ENCODE measurements at regions not wholly inside any gene's neighbourhood (a gene's known extent, or its start where the extent isn't known, plus 50 kb on each side); places are given as distances from the start of the nearest gene placed in this dataset.
"Not testable (repeated sequence)": the region's sequence is repeated elsewhere in the genome, so short reads cannot be mapped to it uniquely, and the experiment has no call there.

DNA sequence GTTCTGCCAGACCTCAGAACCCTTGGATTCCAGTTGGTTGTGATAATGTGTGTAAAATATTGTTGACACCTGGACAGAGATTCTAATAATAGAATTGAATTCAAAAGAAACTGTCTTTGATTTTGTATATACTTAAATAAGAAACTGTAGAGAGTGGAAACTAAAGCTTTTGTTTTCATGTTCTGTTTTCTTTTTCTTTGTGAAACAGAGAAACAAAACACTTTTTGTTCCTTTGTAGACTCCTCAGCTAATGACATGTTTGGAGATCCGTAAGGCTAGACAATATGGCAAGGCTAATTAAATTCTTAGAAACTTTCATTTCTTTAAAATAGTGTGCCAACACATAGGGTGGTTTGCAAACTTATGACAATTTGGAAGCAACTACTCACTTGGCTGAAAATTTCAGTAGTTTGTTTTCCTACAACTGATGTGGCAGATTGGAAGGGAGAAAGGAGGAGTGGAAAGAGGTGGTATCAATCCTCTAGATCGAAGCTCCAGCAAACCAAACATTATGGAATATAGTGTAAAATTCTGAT, 90.9 kb upstream of the FAT1 start:
- no peak for DNase-seq

DNA sequence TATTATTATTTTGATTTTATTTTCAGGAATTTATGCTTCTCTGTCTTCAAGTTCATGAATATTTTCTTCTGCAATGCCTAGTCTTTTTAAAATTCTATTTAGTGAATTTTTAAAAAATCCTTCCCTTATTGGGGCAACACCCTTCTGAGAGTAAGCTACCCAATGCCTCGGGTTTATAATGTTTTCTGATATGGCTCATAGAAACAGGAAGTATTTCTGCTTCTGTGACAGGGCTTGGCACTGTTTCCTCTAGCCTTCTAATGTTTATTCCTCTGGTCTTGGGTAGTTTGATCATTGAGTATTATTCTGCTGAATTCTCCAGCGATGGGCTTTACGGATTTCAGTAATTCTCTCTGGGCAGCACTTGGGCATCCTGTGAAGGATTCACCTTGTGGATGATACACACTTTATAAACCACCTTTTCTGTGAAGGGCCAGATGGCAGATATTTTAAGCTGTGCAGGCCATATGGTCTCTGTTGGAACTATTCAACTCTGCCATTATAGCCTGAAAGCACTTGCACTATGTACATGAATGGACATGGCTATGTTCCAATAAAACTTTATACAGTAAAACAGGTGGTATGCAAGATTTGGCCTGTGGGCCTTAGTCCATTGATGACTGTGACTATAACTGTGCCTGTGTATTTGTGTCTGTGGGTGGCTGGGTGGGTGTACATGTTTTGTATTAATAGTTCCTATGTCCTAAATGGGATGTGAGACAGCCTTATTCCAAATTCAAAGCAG, 95.9 kb upstream of the FAT1 start:
- no peak for DNase-seq

- no peak for DNase-seq
Measured at GRCh38 chr4:186820391-186820891, 96.8 kb upstream of the FAT1 start.

- DNase-seq: no peak
Measured at GRCh38 chr4:186823989-186824388, 100.3 kb upstream of the FAT1 start.

DNA sequence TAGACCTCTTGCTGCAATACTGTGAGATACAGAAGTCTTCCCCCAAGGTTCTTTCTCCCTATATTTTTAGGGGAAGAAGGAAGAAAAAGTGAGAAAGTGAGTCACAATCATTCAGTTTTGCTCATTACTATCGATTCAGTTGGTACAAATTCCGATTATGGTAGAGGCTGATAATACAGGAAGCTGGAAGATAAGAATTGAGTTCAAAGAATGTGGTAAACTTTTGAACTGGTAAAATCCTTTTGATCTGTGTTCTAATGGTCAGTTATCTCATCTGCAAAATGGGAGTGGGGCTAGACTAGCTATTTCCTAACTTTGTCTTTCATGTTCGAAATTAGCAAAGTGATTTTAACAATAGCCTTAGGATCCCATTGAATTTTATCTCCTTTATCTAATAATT, 101.4 kb upstream of the FAT1 start:
- DNase-seq: no peak

DNA sequence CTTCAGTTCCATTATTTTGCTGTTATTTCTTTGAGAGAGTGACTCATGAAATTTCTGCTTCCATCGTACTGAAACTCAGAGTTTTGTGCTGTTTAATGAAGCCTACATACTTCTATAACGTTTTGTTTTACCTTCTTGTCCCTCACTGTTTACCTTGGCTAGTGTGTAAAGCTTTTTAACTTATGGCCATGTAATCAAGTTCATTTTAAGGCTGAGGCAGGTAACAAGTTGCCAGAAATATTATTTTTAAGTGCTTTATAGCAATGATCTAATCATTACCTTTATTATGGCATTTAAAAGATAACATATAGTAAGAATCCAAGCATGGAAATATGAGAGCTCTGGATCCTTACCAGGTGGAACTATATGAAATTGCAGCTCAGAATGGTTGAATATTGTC, 102.3 kb upstream of the FAT1 start:
- DNase-seq: no peak

DNA sequence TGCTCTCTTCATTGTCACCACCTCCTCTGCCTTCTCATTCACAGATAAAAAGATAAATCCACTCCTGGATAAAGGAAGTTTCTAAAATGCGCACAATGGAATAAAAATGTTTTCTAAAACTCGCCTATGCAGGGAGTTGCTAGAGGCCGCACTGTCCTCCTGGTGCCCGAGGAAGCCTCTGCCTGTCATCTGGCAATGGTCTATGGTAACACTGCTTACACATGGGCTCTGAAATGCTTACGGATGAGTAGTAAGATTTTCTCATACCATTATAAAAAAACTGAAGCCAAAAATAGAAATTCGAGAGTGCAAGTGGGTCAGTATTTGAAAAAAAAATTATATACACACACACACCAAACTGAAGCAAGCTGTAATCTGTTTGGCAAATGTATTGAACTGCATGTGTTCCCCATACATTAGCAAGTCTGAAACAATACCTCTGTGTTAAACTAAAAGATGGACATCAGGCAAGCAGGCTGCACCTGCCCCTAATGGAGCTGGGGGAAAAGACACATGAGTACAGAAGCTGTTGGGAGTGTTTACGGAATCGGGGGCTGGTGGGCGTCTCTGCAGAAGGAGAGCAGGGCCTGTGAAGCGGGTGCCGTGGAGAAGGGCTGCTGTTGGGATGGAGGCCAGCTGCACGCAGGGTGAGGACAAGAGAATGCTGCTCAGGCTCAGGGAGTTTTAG, 103.3 kb upstream of the FAT1 start:
- DNase-seq: no peak

DNA sequence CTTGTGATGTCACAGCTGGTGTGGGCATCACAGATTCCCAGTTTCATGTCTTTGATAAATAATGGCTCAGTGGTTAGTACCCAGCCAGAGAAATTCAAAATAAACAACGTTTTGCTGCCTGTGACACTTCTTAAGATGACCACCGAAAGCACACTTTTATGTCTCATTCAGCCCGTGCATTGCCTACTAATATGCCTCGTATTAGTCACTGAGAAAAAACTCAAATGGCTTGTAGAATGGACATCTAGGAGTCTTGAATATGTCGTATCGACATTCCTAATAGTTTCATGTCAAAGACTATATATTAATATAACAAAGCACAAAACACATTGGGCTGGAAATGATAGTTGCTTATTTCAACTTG, 103.9 kb upstream of the FAT1 start:
- DNase-seq: no peak

DNA sequence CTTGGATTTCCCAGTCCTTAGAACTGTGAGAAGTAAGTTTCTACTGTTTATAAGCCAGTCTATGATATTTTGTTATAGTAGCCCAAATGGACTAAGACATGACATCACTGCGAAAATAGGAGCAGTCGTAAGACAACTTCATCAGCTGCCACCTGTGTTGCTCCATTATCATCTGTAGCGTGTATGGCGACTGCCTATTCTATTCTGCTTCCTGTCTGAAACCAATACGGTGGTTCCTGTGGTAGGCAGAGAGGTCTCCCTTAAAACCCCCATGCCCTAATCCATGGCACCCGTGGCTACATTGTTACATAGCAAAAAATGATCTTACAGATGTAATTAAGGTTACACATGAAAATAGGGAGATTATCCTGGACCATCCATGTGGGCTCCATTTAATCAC, 105.4 kb upstream of the FAT1 start:
- no peak for DNase-seq

DNA sequence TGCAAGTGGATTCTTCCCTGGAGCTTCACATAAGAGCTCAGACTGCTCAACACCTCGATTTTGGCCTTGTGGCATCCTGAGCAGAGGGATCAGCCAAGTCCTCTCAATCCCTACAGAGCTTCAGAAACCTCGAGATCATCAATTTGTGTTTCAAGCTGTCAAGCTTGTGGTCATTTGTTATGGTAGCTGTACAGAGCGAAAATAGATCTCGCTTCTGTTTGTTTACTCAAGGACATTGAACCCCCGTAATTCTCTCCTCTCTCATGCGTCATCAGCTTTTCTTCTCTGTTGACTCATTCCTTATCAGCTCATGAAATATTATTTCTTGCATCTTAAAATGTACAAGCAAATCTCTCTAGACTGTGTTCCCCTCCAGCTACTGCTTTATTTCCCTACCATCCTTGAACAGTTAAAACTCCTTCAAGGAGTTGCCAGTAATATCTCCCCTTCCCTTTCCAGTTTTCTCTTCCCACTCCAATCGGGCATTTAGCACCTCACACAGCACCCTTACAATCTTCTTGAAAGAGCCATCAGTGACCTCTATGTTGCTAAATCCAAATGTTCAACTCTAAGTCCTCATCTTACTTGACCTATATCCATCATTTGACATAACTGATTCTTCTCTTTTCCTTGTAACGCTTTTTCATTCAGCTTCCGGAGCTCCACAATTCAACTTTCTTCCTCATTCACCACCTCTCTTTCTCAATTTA, 106.2 kb upstream of the FAT1 start:
- no peak for DNase-seq

DNA sequence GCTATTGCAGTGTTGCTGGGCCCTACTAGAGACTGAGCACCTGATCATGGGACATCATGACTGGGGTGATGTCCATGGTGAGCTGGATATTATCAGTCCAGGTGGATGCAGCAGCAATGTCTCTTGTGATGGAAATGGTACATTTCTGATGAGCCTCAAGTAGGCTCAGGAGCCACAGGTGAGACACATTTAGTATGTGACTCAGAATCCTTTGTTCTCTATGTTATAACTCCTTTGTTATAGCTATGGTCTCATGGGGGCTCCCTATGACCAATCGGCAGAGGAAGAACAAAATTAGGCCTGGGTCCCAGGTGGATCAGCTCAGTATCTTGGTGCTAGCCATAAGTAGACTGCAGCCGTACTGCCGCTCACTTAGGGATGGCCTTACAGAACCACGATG, 107.9 kb upstream of the FAT1 start:
- no peak for DNase-seq

DNA sequence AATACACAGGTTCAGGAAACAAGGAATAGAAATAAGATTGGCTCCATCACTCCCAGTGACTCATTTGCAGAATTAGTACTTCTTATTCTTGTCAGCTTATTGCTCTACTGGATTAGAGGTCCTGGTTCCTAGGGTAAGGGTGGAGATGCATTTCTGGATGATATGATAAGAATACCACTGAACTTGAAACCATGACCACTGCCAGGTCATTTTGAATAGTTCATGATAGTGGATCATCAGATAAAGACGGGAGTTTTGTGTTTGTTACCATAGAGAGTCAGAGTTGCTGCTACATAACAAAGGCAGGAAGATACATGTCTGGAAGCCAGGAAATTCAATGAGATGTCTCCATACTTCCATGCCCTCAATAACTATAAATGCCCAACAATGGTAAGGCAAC, 109.2 kb upstream of the FAT1 start:
- DNase-seq: no peak

DNA sequence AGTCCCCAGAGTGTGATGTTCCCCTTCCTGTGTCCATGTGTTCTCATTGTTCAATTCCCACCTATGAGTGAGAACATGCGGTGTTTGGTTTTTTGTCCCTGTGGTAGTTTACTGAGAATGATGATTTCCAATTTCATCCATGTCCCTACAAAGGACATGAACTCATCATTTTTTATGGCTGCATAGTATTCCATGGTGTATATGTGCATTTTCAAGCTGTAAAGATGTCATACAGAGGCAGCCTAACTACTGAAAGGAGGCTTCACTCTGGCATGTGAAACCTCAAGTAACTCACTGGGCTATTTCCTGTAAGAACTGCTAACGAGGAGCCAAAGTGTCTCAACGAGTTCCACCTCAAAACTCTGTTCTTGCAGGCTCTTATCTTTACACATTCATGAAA, 113.8 kb upstream of the FAT1 start:
- DNase-seq: not testable (repeated sequence)

DNA sequence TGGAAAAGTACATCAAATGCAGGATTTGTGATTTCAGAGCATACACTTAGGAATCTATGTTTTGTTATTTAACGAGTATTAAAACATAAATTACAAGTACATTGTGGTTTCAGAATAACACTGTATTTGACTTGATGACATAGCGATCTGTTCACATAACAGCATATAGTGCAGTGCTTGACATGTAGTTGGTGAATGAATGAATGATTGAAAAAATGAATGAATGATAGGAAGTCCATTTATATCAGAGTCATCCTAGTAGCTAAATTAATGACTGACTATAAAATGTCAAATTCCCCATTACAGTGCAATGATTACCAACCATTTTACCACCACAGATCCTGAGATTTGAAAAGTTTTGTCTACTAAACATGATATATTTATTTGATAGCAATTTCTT, 114.6 kb upstream of the FAT1 start:
- DNase-seq: no peak

DNA sequence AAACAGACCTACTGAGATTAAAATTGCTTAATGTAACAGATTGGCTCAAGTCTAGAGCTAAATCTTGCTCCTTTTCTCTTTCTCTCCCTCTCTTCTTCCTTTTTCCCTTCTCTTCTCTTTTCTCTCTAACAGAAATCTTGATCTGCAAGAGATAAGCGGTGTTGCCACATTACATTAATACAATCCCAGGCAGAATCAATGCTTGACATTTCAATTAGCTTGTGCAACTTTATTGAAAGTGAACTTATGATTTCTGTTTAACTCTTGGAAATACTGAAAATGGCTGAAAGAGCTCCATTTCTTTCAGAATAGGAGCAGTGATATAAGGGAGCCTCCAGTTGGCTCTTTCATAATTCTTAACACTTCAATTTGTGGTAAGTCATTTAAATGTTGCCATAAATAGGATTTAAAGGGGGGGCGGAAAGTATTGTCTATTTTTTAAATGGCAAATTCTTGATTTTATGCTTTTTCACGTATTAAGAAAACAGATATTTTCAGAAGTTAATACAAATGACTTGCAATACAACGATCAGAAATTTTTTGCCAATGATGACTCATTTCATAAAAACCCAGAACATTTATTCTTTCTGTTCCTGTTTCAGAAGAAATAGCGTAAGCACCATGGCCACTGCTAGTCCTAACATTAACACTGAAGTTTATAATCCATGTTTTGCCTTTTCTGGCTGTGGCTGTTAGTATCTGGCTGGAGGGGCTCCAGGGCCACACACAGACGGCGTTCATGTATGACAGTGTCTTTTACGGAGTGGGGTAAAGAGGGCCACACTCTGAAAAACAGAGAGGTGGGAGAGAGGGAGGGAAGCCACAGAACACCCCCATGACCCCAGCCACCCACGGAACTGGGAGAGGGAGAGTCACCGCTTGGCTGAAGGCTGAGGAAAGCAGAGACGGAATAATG, 115.7 kb upstream of the FAT1 start:
- no peak for DNase-seq

GRCh38 chr4:186840222-186840701, 116.6 kb upstream of the FAT1 start:
- no peak for DNase-seq

GRCh38 chr4:186840771-186841301, 117.2 kb upstream of the FAT1 start:
- no peak for DNase-seq

- no peak for DNase-seq
Measured at GRCh38 chr4:186844059-186844681, 120.5 kb upstream of the FAT1 start.

DNA sequence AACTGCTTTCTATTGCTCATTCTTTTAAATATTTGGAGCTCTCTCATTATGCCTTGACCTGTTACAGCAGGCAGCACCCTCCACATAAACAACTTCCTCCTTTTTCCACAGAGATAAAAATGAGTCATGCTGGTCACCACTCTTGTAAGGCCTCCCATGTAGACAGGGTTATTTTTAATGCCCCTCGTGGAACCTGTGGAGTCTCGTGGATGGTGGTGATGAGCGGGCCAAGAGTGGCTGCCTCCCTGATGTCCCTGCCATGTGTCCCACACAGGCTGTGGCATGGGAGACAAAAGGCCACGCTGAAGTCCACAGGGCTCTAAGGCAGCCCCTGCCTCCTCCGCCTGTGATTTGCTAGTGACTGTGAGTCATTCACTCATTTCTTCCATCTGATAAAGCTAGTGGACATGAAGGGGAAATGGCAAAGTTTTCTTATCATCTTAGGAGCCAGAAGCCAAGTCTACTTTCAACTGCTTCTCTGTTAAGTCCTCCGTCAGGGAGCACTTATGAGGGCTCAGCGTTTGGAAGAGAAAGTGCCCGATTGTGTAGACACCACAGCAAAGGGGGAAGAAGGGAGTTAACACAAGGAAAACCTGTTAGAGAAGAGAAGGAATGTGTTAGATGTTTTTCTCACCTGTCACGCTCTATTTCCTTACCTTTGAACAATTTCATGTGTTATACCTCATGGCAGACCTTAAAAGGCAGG, 121.6 kb upstream of the FAT1 start:
- no peak for DNase-seq

GRCh38 chr4:186846426-186846825, 122.8 kb upstream of the FAT1 start:
- no peak for DNase-seq
